RCC 7860 (cell line): ENCODE measurements at regions not wholly inside any gene's neighbourhood (a gene's known extent, or its start where the extent isn't known, plus 50 kb on each side); places are given as distances from the start of the nearest gene placed in this dataset.
"Not testable (repeated sequence)": the region's sequence is repeated elsewhere in the genome, so short reads cannot be mapped to it uniquely, and the experiment has no call there.

Experiments used
- DNase-seq: peaks from one replicate; pipeline ENCODE4 v3.0.0-alpha.2; 2015; ENCODE audit warnings: low spot score
- FAIRE-seq: peaks from 2 replicates; lab custom pipeline; 2012; peaks lifted over from hg19 to GRCh38; lab: Jason Lieb, UNC

DNA sequence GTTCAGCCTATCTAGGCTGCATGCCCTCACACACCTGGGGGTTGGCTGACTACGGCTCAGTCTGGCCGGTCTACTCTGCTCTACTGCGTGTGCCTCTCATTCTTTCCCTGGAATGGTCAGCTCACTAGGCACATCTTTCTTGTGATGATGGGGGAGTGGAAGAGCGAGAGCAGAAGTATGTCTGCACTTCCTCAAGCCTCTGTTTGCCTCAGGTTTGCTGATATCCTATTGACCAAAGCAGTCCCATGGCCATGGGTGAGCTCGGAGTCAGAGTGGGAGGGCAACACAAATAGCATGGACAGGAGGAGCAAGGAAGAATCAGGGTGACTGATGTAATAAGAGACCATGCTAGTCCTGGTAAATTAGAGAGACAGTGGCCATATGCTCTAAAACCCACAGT lies 167.9 kb upstream of the PRICKLE2 start:
- FAIRE-seq, result no peak

DNA sequence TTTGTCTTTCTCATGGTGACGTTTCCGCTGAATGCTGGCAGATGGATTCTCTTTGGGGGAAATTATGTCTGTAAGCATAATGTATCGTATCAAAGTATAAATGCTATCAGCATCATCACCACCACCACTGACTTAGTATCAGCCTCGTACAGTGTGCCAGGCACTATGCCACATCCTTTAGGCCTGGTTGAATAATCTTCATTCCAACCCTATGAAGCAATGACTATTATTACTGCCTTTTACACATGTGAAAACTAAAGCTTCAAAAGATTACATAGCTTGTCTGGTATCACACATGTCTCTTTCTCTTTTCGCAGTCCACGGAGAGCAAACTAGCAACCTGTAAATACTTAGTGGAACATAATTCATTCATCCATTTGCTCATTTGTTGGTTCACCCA lies 166.7 kb upstream of the PRICKLE2 start:
- FAIRE-seq (no peak), DNase-seq (no peak)

More for the DNA sequence above, 167.9 kb upstream of the PRICKLE2 start:
- DNase-seq, result no peak

DNA sequence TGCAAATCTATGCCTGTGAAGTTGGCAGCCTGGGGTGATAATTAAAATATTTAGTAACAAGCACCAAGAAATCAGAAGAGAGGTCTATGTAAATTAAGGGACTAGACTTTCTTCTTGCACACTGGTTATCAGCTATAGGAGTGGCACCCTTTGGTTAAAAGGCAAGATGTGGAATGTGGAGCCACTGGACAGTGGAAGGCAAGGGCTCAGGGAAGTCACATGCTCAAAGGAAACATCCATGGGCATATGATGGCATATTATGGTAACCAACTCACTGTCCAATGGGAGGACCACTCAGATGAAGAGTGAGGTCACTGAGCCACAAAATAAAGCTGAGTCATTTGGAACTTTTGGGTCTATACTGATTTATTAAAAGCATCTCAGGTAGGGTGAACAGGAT lies 165.6 kb upstream of the PRICKLE2 start:
- no peak for FAIRE-seq

DNA sequence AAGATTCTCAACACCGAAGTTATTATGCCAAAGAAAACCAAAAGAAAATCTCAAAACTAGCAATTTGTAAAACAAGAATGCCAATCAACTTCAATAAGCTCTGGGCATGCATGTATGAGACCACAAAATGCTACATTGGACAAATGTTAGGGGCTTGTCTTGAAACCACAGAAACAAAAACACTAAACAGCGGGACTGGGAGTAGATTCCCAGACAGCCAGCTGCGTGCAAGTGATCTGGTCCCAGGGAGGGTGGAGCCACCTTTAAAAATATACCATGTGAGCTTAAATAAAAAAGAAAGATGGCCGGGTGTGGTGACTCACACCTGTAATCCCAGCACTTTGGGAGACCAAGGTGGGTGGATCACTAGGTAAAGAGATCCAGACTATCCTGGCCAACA lies 163.6 kb upstream of the PRICKLE2 start:
- FAIRE-seq (no peak), DNase-seq (no peak)

More for the DNA sequence above, 165.6 kb upstream of the PRICKLE2 start:
- DNase-seq, result no peak

DNA sequence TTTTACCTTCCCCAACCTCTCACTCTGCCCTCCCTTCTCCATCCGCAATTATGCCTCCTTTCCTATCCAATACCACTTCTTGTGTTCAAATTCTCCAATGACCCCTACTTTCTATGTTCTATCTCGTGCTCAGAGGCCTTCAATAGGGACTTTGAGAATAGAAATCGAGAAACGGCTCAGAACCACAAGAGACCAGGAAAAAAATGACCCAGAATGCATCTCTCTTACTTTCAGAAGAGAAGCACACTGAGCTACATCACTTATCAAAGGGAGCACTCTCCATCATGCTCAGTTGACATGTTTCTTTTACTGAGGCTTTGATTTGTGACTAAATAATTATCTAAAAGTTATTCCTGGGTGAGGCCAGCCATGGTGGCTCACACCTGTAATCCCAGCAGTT lies 162.4 kb upstream of the PRICKLE2 start:
- no peak for FAIRE-seq
- no peak for DNase-seq

DNA sequence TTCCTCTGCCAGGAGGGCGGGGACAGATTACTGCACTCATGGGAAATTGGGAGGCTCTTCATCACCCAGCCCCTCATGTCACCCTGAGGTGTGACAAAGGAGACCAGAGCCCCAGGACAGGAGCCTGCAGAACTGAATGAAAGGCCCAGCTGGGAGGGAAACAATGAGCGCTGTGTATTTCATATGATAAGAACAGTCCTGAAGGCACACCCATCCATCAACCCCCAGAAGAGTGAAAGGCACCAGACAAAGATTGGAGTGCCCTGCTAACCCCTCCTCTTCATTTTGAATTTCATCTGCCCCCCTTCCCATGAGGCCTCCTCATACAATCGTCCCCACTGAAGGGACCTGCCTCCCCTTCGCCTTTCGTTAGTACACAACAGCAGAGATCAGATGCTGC lies 160.0 kb upstream of the PRICKLE2 start:
- FAIRE-seq (no peak), DNase-seq (no peak)

DNA sequence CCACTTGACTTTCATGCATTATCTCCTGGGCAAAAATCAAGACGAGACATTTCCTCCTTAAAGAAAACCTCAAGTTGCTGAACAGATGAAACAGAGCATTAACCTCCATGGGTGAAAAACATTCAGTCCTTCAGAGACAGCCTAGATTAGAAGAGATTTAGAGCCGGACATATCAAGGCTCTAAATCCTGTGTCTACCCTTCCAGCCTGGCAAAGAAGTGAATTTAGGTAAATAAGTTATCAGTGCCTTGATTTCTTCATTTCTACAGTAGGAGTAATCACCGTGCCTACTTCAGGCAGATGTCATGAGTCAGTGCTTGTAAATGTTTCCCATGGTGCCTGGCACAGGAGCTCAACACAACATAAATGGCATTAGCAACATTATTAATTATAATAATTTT lies 159.3 kb upstream of the PRICKLE2 start:
- DNase-seq (no peak), FAIRE-seq (no peak)

DNA sequence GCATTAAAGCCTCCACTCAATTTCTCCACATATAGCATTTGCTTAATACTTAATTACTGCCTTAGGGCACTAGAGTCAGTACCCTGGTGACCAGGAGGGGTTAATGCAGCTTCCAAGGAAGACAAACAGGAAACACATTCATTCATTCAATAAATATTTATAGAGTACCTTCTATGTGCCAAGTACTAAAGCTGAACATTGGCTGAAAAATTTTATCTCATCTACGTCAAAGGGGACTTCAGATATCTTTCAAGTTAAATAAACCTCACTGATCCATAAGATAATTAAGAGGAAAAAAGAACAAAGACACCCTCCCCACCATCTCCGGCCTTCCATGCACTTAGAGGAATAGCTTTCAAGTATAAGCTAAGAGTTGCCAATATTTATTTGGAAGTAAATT lies 156.9 kb upstream of the PRICKLE2 start:
- FAIRE-seq, result no peak

DNA sequence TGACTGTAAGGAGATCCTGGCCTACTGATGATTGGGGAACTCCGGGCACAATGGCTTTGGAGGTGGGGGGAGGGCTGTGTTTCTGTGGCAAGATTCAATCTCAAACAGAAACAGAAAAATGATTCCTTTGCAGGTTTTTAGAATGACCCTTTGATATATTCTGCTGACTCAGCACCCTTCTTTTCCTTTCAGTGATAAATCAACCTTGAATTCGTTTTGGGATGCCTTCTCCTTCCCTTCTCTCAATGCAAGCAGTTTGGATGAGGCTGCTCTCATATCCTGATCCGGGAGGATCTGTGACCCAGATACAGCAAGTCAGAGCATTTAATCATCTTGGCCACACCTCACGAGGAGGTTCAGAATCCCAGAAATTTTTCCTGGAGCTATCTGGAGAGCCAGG lies 156.1 kb upstream of the PRICKLE2 start:
- no peak for FAIRE-seq

More for the DNA sequence above, 156.9 kb upstream of the PRICKLE2 start:
- no peak for DNase-seq

DNA sequence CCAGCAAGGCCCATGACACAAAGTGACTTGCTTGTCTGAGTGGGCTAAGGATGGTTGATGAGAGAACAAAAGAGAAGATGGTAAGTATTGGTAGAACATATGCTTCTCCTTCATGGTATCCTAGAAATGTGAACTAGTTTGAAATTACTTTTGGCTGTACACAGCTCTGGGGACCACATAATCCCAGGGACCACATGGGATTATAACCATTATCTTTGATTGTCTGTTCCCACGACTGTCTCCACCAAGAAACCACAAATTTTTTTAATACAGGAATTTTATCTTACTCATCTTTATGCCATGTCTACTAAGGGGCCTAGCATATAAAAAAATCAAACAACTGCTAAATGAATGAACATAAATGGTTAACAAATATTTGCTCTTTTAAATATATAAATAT lies 155.3 kb upstream of the PRICKLE2 start:
- FAIRE-seq (no peak), DNase-seq (no peak)

More for the DNA sequence above, 156.1 kb upstream of the PRICKLE2 start:
- DNase-seq, result no peak

DNA sequence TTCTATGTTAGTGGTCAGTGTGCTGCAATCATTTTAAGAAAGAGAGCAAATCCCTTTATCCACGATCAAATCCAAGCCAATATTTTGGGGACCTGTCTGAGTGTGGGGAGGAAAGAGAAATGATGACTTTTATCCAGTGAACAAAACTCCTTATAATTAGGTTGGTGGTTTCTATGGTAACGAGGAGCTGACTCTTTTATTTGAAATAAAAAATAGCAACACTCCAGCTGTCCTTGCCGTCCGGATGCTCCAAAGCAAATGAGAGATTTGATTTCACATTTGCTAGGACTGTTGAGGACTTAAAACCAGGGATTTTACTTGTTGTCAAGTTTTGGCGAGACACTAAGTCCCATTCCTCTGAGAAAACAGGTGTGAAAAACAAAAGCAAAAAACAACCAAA lies 154.0 kb upstream of the PRICKLE2 start:
- no peak for DNase-seq
- FAIRE-seq, result no peak

DNA sequence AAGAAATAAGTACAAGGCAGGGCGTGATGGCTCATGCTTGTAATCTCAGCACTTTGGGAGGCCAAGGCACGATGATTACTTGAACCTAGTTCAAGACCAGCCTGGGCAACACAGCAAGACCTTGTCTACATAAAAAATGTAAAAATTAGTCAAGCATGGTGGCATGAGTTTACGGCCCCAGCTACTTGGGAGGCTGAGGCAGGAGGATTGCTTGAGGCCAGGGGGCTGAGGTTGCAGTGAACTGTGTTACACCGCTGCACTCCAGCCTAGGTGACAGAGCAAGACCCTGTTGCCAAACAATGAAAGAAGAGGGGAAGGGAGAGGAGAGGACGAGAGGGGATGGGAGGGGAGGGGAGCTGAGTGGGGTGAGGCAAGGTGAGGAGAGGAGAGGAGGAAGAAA lies 152.7 kb upstream of the PRICKLE2 start:
- DNase-seq (no peak), FAIRE-seq (no peak)

DNA sequence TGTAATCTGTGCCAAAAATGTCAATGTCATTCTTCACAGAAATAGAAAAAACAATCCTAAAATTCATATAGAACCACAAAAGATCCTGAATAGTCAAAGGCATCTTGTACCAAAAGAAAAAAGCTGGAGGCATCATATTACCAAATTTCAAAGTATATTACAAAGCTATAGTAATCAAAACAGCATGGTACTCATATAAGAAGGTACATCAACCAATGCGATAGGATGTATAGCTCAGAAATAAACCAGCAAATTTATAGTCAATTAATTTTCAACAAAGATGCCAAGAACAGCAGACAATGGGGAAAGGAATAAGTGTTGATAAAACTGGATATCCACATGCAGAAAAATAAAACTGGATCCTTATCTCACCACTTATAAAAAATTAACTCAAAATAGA lies 150.5 kb upstream of the PRICKLE2 start:
- FAIRE-seq (no peak), DNase-seq (no peak)

DNA sequence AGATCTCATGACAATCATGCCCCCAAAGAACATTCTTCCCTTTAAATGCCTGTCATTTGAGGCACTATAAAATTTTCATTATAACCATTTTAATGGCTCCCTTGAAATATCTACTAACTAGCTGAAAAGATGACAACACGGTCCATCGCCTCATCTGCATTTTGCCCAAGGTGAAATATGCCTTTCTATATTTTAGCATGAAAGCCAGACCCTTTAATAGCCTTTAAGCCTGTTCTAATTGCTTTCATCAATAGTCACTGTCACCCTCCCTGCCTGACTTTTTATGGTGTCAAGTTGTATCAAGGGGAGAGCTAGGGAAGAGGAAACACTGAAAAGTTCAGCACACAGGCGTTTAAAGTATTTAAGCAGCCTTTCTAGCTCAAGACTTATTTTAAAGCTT lies 144.1 kb upstream of the PRICKLE2 start:
- no peak for FAIRE-seq

DNA sequence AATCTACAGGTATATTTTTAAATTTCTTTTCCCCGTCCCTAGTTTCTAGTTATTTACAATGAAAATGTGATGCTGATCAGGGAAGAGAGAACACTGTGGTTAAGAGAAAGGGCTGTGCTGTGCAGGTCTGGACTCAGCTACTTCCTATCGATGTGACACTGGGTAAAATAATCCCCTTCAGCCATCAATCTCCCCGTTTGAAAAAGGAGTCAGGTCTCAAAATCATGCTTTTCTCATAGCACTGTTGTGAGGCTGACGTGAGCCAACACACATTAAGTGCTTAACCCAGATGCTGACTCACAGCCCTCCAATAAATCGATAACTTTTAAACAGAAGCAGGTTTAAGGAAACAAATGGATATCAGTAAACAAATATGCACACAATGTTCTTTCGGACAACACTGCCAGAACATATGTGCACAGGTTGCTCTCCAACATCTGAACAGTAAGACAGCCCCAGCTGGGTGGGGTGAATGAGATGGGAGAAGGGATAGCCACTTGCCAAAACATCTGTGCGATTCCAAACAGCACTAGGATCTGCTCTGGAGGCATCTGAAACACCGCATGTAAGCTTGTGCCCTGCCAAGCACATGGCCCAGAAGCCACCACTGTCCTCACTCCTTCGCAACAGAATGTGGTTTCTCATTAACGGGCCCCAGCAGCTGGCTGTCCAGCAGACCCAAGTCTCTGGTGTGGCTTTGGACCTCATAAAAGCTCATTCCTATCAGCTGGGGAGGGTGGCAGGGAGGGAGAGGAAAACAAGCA lies 143.2 kb upstream of the PRICKLE2 start:
- DNase-seq, result no peak
- no peak for FAIRE-seq

More for the DNA sequence above, 144.1 kb upstream of the PRICKLE2 start:
- no peak for DNase-seq

DNA sequence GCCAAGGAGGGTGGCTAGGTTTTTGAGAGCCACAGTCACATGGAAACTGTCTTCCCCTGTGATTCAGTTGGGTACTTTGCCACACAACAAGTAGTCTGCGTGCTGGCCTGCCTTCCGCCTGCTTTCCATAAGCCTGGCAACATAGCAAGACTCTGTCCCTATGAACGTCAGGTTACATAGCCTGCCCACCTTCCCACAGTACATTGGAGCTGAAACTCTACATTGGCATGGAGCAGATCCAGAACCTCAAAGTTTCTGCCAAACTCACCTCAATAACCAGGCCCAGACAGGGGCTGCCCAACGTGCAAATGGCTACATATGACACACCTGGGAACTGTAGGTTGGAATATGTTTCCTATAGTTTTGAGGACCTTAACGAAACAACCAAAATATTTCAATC lies 140.6 kb upstream of the PRICKLE2 start:
- FAIRE-seq (no peak), DNase-seq (no peak)

DNA sequence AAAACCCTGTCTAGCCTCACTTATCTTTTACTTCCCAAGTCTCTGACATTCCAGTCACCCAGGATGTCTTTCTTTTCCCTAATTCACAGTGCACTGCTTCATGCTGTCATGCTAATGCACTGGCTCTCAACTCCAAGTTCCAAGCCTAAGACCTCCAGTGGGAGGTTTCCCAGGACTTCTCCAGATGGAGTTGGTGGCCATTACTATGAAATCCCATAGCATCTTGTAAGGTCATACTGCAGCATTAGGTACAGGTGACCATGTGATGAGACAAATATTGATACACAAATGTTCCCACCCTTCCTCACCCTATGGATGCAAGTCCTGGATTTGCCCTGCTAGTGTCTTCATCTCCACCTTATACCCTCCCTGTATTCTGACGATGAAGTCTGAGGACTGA lies 138.6 kb upstream of the PRICKLE2 start:
- DNase-seq (no peak), FAIRE-seq (no peak)

DNA sequence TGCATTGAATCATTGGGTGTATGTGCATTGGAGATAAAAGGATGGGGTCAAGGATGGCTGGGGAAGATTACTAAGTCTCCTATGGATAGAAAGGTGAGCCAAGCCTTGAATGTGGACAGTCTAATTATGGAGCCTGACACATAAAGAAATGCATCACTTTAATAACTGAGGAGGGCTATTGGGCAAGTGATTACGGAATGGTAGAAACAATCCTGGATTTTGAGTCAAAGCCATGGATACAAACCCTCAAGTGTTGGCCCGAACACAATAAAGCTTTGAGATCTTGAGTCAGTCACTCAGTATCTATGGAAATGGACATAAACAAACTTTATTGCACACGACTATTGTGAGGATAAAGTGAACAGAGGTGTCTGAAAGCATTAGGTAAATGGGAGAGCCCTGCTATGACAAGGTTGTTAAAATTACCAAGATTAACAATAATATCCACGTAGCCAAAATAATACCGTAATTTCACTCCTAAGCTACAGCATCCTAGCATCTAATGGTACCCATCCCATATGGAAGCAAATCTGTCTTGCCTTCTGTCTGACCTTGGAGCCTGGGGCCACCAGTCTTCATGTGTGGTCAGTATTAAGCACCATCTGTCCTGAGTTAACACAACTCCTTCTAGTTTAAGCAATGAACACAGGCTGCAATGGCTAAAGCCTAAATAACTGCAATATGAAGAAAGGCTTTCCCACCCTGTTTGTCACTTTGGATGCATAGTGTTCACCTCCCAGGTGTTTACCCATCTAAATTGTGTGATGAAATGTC lies 136.9 kb upstream of the PRICKLE2 start:
- FAIRE-seq (no peak), DNase-seq (no peak)

DNA sequence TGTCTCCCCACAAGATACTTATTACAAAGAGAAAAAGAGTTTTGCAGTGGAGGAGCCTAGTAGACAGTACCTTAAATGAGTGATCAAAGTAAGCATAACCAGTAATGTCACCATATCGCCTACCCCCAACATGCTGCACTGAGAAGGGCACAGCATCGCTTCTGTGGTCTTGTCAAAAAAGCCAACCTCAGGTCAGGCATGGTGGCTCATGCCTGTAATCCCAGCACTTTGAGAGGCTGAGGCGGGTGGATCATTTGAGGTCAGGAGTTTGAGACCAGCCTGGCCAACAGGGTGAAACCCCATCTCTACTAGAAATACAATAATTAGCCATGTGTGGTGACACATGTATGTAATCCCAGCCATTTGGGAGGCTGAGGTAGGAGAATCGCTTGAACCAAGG lies 135.8 kb upstream of the PRICKLE2 start:
- DNase-seq, FAIRE-seq: not testable (repeated sequence)

DNA sequence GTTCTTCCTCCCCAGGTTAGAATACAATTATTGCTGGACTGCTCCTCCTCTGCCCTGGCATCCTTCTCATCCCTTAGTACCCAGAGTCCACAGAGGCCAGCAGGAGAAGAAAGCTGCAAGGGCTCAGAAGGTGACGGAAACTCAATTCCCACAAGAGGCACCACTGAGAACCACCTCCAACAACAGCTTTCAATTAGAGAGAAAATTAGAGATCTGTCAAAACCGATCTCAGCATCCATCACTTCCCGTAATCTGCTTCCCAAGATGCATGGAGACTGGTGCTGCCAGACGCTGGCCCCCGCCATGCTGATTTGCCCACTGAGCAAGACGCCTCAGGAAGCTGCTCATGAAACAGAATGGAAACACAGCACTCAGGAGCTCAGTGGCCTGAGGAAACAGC lies 135.0 kb upstream of the PRICKLE2 start:
- FAIRE-seq, result no peak

DNA sequence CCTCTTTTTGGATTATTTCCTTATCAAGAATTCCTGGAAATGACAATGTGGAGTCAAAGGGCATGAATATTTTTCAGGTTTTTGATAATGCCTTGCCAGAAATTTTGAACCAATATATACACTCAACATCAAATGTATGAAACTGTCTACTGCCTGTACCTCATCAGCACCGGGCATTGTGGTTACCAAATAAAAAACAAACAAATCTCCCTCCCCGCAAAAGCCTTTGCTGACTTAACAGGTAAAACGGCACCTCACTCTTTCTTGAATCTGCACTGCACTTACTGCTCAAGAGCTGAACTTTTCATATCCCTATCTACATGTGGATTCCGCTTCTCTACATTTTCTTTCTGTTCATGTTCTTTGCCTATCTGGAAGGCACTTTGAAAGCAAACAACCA lies 134.5 kb upstream of the PRICKLE2 start:
- DNase-seq (no peak), FAIRE-seq (no peak)

More for the DNA sequence above, 135.0 kb upstream of the PRICKLE2 start:
- no peak for DNase-seq

DNA sequence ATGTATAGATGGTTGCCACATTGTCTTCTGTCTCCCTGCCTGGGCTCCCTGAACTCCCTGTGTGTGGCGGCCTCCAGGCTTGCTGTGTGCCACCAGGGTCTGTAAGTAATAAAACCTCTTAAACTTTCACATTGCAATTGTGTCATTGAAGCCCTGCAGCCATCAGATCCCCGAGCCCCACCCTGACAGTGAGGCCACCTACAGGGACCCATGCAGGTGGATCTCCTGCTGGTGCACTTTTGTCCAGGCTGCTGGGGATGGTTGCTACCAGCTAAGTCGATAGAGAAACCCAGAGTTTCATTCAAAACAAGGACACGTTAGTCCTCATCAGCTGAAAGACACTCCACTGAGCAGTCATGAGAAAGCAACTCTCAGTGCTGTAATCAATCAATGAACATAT lies 133.6 kb upstream of the PRICKLE2 start:
- no peak for DNase-seq
- FAIRE-seq, result no peak
